Daoy (cell line): ENCODE measurements at regions not wholly inside any gene's neighbourhood (a gene's known extent, or its start where the extent isn't known, plus 50 kb on each side); places are given as distances from the start of the nearest gene placed in this dataset.
"Not testable (repeated sequence)": the region's sequence is repeated elsewhere in the genome, so short reads cannot be mapped to it uniquely, and the experiment has no call there.

Experiments
- DNase-seq: peaks from one replicate; pipeline ENCODE4 v3.0.0-alpha.2; 2015; ENCODE audit warnings: low read depth

DNA sequence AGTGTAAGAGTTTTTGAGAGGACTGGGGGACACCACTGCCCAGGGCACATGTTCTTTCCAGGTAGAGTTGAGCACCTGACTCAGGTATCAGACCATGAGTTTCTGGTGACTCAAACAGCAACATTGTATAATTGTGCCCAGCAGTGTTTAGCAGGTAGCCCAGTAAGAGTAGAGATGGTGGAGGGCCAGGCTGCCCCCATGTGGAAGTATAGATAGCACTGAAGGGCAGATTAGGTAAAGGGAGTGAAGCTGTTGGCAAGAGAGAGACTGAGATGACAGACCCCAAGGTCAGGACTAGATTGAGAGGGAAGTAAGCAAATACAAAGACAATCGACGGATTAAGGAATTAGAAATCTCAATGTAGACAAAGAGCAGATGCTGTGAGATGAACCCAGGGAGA, 74.6 kb downstream of the TRIM42 start:
- no peak for DNase-seq

DNA sequence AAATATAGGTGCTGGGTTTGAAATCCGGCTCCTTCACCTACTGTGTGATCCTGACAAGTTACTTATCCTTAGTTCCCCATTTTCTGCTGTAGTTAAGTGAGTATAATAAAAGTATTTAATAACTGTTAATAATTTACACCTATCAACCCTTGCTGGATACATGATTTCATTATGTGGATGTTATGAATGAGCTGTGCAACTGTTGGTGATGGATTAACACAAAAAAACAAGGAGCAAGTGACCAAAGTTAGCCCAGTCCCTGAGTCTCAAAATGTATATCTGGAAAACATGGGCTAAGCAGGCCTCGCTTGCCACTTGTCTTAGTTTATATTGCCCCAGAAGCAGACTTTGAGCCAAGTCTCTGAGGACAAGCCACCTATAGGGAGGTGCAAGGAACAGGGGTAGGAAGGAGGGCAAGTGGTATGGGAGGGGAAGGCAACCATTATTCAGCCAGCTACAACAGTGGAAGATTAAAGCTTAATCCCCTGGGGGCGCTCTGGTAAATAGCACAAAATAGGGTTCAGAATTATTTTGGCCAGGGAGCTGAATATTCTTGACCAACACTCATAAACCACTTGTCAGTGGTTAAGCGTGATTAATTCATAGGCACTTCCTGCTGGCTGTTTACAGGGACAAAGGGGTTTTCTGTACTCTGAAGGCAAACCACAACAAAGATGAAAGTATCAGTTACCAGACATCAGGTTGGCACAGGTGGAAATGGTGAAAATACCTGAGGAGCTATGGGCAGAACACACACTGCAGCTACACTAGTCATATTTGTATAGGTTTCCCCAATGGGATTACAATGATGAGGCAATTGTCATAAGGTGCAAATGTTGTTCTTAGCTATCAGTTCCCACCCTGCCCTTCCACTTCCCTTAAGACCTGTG, 76.2 kb downstream of the TRIM42 start:
- DNase-seq, result no peak

DNA sequence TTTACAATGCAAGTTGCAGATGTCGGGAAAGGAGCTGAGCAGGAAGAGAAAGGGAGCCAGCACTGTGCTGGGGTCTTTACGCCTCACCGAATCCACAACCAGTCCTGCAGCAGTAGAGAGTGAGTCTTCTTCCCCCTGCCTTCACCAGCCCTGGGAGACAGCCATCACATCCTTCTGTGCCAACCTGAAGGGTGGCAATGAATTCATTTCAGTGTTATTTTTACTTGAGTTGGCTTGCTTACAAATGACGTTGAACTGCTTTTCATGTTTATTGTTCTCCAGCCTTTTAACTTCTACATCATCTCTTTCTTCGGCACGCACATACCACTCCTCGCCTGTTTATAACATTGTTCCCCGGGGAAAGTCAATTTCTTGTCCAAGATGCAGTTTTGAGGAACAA, 77.1 kb downstream of the TRIM42 start:
- DNase-seq, result no peak

DNA sequence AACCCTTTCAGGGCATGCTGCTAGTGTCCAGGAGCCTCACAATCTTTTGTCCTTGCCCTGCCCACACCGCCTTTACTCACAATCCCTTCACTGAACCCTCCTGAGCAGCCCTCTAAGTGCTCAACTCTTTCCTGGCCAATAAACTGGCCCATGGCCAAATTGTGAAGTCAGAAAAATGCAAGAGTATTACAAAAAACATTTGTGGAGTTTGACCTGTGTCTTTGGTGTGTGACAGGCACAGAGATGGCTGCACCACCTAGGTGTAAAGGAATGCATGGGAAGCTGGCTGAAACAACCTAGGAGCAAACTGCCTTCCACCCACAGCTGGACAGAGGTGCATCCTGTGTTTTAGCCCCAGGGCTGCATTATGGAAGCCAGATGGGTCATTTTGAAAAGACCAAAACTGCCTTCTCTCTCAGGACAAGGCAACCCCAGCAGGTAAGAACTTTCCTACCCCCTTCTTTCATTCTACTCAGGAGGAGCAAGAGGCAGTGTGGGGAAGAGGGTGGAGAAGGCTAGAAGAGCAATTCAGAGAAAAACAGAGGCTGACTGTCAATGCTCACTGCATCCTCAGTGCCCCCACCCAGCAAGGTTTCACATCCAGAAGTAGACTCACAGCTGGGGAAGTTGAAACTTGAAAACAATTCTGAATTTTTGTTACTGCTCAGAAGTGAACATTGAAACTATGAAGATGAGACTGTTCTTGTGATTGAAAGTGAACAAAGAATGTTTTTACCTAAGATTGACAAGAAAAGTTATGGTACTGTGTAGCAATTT, 78.6 kb downstream of the TRIM42 start:
- no peak for DNase-seq

DNA sequence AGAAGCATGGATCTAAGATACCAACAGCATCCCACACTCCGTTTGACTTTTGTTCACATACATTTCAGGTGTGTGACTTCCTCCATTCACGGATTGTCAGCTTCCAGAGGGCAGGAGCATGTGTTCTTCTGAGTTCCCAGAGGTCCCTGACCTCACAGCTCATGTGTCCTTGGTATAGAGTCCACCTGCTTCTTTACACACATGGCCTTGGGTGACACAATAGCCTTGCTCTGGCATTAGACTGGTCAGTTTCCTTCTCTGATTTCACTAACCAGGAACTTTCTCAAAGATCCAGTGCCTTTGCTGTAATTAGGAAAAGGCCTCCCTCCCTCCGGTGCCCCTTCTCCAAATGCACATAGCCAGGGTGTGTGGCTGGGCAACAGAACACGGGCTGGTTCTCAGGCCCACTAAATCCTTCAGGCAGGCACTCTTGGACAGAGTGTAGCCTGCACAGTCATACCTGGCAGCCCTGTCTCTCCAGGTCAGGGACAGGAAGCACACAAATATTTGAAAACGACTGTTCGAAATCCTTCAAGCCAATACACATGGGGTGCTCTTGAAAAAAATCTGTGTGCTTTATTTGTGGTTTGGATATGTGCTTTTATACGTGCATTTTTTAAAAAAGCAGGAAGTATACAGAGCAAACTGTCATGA, 81.1 kb downstream of the TRIM42 start:
- no peak for DNase-seq

- DNase-seq, result no peak
These were observed 82.6 kb downstream of the TRIM42 start for GRCh38 chr3:140760324-140761075.

GRCh38 chr3:140761076-140761639, 83.3 kb downstream of the TRIM42 start:
- no peak for DNase-seq

GRCh38 chr3:140762746-140763145, 84.9 kb downstream of the TRIM42 start:
- DNase-seq, result no peak

GRCh38 chr3:140763532-140763931, 85.7 kb downstream of the TRIM42 start:
- DNase-seq, result no peak

DNA sequence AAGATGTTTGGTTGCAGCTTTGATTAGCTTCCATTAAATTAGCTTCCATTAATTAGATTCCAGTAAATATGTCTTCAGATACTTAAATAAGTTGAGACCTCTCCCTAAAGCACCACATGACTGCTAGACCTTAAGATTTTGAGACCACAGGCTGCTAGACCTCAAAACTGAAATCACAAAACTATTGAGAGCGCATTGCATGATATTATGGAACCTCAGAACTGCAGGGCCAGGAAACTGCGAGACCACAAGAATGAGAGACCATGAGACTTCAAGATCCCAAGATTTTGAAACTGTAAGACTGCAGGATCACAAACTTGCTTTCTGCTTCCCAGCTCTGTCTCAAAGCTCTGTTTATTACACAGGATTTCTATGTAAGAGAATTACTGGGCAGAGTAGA, 87.4 kb downstream of the TRIM42 start:
- DNase-seq, result no peak

- no peak for DNase-seq
These were observed 88.6 kb downstream of the TRIM42 start for GRCh38 chr3:140766465-140766864.

- DNase-seq, result no peak
These were observed 89.7 kb downstream of the TRIM42 start for GRCh38 chr3:140767566-140767965.

DNA sequence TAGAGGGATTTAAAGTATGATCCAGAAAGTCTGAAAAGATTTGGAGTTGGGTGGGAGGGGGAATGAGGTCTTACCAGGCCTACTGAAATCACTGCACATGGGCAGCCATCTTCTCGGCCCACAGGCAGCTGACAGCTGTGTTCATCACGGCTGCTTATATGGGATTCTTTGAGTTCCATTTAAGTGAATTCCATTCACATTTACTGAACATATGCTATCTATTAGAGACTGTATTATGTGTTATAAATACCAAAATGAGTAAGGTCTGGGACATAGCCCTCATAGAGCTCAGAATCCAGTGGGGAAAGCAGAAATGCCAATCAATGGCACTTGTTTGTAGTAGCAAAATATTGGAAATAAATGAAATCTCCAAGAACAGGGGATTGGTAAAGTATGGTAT, 91.1 kb downstream of the TRIM42 start:
- DNase-seq, result no peak

GRCh38 chr3:140769951-140770350, 92.1 kb downstream of the TRIM42 start:
- DNase-seq, result no peak

- DNase-seq, result no peak
These were observed 93.3 kb downstream of the TRIM42 start for GRCh38 chr3:140770977-140771667.

GRCh38 chr3:140777631-140778233, 99.9 kb downstream of the TRIM42 start:
- no peak for DNase-seq

GRCh38 chr3:140791368-140791767, 113.5 kb downstream of the TRIM42 start:
- no peak for DNase-seq

DNA sequence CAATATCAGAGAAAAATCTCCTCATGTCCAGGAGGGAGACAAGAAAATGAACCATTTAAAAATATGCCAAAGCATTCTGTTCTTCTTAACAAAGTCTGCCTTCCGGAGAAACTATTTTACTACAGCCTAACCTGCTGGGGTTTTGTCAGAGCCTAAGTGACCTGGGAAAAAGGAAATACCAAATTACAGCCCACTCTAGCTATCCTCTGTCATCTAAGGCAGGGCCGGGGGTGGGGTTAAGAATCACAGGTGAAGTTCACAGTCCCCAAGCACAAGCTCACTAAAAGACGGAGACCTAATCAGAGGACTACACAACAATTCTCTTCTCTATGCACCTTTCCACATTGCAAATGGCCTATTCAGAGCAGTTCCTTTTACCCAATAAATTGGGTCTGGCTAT, 116.6 kb downstream of the TRIM42 start:
- no peak for DNase-seq

DNA sequence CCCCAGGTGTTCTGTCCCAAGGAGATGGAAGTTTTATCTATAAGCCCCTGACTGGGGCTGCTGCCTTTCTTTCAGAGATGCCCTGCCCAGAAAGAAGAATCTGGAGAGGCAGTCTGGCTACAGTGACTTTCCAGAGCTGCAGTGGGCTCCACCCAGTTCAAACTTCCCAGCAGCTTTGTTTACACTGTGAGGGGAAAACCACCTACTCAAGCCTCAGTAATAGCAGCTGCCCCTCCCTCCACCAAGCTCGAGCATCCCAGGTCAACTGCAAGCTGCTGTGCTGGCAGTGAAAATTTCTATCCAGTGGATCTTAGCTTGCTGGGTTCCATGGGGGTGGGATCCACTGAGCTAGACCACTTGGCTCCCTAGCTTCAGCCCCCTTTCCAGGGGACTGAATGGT, 125.0 kb downstream of the TRIM42 start:
- DNase-seq, result not testable (repeated sequence)

DNA sequence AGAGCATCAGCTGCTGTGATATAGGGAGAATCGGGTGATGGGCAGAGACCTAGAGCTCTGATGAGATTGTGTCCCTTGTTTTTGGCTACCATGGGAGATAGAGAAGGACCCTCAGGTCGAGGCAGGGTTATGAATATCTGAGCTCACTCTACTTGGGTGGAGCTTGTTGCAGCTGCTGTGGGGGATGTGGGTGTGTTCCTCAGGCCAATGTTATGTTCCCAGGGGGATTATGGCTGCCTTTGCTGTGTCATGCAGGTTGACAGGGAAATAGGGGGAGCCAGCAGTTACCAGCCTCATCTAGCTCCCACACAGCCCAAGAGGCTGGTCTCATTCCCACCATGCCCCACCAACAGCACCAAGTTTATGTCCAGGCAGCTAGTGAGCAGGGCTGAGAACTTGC, 131.5 kb downstream of the TRIM42 start:
- DNase-seq, result peak; percentile 7
